ENCODE measurements at regions not wholly inside any gene's neighbourhood (a gene's known extent, or its start where the extent isn't known, plus 50 kb on each side); places are given as distances from the start of the nearest gene placed in this dataset.

DNA sequence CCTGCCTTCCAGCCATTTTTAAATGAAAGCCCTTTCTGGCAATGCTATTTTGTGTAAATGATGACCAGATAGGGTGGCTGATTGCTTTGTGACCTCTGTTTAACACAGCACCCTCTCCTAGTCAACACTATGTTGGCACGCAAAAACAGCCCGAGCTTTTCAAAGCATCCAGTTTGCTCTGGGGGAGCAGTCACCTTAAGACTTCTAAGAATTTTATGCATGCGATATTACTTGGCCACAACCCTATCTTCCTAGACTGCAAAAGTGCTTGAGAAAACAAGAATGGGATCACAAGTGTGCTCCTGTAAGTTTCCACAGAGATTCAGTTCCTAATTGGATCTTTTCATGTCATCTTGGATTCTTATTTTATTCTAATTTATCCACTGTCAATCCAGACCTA is 294.1 kb downstream of the ATPSCKMT start:
- H3K14ac ChIP-seq (replicated peaks; ENCODE audit: low read depth, low read length) = no peak overlapping the region

More for the DNA sequence above, 294.1 kb downstream of the ATPSCKMT start:
- H2BK20ac ChIP-seq (ENCODE audit: low read depth, low read length) = no peak overlapping the region
- no peak for DNase-seq
- no peak overlapping the region for H4K5ac ChIP-seq (ENCODE audit: low read depth, low read length)
- dilution Hi-C loops (cut with HindIII; ENCODE audit: low sequenced_read_pairs, unreplicated experiment) (no loop called here), in situ Hi-C loops (cut with MboI; ENCODE audit: low sequenced_read_pairs) (no loop called here), intact Hi-C loops (cut with micrococcal nuclease) (no loop called here)
- no peak overlapping the region for H2BK120ac ChIP-seq (ENCODE audit: low read depth, low read length)
- H2AK9ac ChIP-seq (replicated peaks; ENCODE audit: low read depth, low read length, poor library complexity) = no peak overlapping the region
- no peaks in the 10 kb centered on the region for H3K36me3 ChIP-seq (ENCODE audit: control insufficient read depth, insufficient read depth, low read length)
- no peak for ATAC-seq (ENCODE audit: low read depth)
- H3K27ac ChIP-seq (ENCODE audit: insufficient read depth, low read length) = no peak overlapping the region
- H4K91ac ChIP-seq (ENCODE audit: insufficient read depth, low read depth, low read length) = no peak overlapping the region
- no peak overlapping the region for H2AK5ac ChIP-seq (ENCODE audit: low read depth, low read length)
- H3K23ac ChIP-seq (ENCODE audit: low read depth, low read length) = no peak overlapping the region
- no peak overlapping the region for H3K56ac ChIP-seq (ENCODE audit: extremely low read depth, insufficient read depth, low read length)
- H3K79me1 ChIP-seq (ENCODE audit: low read depth in 1 of 2, low read length in 2 of 2) = no peaks in the 10 kb centered on the region
- no peak overlapping the region for H4K8ac ChIP-seq (ENCODE audit: low read depth in 2 of 2, low read length in 2 of 2)
- no peak overlapping the region for H2BK5ac ChIP-seq (ENCODE audit: low read depth, low read length, poor library complexity, severe bottlenecking)
- POLR2A ChIA-PET (ENCODE audit: unreplicated experiment) = no interaction called here
- TF ChIP-seq, protein P1, sequence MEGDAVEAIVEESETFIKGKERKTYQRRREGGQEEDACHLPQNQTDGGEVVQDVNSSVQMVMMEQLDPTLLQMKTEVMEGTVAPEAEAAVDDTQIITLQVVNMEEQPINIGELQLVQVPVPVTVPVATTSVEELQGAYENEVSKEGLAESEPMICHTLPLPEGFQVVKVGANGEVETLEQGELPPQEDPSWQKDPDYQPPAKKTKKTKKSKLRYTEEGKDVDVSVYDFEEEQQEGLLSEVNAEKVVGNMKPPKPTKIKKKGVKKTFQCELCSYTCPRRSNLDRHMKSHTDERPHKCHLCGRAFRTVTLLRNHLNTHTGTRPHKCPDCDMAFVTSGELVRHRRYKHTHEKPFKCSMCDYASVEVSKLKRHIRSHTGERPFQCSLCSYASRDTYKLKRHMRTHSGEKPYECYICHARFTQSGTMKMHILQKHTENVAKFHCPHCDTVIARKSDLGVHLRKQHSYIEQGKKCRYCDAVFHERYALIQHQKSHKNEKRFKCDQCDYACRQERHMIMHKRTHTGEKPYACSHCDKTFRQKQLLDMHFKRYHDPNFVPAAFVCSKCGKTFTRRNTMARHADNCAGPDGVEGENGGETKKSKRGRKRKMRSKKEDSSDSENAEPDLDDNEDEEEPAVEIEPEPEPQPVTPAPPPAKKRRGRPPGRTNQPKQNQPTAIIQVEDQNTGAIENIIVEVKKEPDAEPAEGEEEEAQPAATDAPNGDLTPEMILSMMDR (conservative IDR thresholded peaks at IDR 0.05; ENCODE audit: low read depth, low read length) = no peak
- no peak for TF ChIP-seq RCOR1 (IDR thresholded peaks at IDR 0.05; ENCODE audit: insufficient replicate concordance, low read length)
- TF ChIP-seq BHLHE40 (IDR thresholded peaks at IDR 0.05; ENCODE audit: low read depth, low read length) = no peak
- H3K4ac ChIP-seq (ENCODE audit: low read depth, low read length) = no peak overlapping the region
- CTCF ChIA-PET = interaction anchor here (0.9 kb wide), 1 partner anchor 44 kb away, joined by 3 read pairs; no protein-coding TSS in a partner anchor
- no peaks in the 10 kb centered on the region for H4K20me1 ChIP-seq (ENCODE audit: insufficient read depth, low read length)
- no peak overlapping the region for H3K4me2 ChIP-seq (ENCODE audit: low read depth, low read length)
- no TSS peak for BruUV-seq (replicated peaks)
- no peaks in the 10 kb centered on the region for H3K9me3 ChIP-seq (ENCODE audit: control insufficient read depth, insufficient read depth, low read length)
- no peaks in the 10 kb centered on the region for H3K9me1 ChIP-seq (ENCODE audit: insufficient read depth, low read length)
- H3K9ac ChIP-seq (ENCODE audit: low read depth, low read length) = no peak overlapping the region
- no peak overlapping the region for H2AFZ ChIP-seq (replicated peaks; ENCODE audit: low read length, poor library complexity)
- no peak overlapping the region for H3K4me3 ChIP-seq (ENCODE audit: insufficient read depth, low read depth, low read length)
- no peak overlapping the region for H2BK15ac ChIP-seq (ENCODE audit: low read depth, low read length)
- peaks cover 17% of the 10 kb centered on the region for H3K27me3 ChIP-seq (ENCODE audit: control insufficient read depth, insufficient read depth, low read length)
- no peaks in the 10 kb centered on the region for H3K4me1 ChIP-seq (ENCODE audit: control insufficient read depth, insufficient read depth, low read length)
- no peak overlapping the region for H3K18ac ChIP-seq (ENCODE audit: low read depth, low read length)
- no CpG with 5 or more reads among the region's 3 CpGs for WGBS, 2 experiments (ENCODE audit: extremely low coverage in 2 of 2, insufficient read length in 1 of 2)

Measured in IMR-90 (cell line).